ENCODE measurements at regions not wholly inside any gene's neighbourhood (a gene's known extent, or its start where the extent isn't known, plus 50 kb on each side); places are given as distances from the start of the nearest gene placed in this dataset.

DNA sequence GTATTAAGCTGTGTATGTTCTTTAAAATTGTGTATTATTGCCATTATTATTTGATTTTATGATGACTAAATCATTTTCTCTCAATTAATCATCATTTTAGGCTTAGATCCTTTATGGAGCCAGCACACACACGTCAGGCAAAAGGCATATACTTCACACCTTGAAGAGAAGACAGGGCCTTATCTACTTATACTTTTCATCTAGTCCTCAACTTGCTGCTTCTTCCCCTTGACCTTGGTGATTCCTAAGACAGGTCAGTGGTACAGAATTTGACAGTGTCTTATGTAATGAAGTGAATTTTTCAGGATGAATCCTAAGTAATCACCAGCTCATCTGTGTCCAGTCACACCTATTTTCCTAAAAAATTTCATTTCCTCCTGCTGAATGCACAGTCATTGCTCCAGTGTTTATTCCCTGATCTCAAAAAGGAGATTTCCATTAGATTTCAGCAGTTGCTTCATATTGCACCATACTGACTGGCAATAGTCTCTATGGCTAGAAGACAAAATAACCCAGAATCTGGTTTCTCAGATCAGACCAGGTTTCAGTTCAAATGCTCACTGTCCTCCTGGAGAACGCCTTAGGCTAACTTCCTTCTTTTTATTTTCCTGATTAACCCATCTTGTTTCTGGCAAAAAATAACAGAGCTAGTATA lies 235.7 kb downstream of the PTH2R start:
- TF ChIP-seq POLR2AphosphoS5 (IDR thresholded peaks at IDR 0.05; ENCODE audit: low read depth, low read length) (no peak), POLR2A (IDR thresholded peaks at IDR 0.05; ENCODE audit: low read depth, low read length) (no peak), TAF1 (IDR thresholded peaks at IDR 0.05; ENCODE audit: borderline replicate concordance, low read depth, low read length) (no peak)

Measured in GM12892 (cell line).